GM21390 (cell line): ENCODE measurements at regions not wholly inside any gene's neighbourhood (a gene's known extent, or its start where the extent isn't known, plus 50 kb on each side); places are given as distances from the start of the nearest gene placed in this dataset.

ENCODE experiments used
- ATAC-seq: cut with Tn5 transposase; IDR thresholded peaks from one replicate; pipeline ENCODE4 v1.9.1; 2021; ENCODE audit not compliant: unreplicated experiment

DNA sequence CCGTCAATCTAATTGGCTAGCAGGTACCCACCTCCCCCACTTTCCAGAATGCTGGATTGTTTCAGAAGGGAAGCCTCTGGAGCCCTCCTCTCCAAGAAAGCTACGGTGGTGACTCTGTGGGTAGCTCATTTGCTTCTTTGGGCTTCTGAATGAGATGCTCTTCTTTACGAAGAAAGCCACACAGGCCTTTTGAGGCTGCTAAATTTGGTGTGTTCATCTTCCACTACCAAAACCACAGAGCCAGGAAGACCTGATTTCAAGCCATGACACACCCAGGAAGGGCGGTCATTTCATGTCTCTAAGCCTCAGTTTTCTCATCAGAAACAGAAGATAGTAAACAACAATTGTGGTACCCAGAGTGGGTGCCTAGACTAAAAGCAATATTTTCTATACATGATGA is 901.2 kb downstream of the KCNMA1 start:
- ATAC-seq: no peak

DNA sequence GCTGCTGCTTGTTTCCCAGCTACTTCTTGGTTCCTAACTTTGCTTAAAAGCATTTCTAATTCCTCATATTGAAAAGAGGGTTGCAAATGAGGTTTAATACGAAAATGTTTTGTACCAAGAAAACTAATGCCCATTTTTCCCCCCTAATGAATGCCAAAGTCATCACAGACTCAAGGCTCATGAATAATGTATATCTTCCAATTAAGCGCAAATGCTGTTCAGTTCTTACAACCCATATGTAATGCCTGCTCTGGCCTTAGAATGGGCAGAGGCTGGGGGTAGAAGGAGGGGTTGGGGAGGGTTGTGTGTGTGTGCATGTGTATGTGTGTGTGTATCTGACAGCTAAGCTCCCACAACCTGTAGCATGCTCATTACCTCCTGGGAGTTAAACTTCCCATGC is 901.7 kb downstream of the KCNMA1 start:
- no peak for ATAC-seq

DNA sequence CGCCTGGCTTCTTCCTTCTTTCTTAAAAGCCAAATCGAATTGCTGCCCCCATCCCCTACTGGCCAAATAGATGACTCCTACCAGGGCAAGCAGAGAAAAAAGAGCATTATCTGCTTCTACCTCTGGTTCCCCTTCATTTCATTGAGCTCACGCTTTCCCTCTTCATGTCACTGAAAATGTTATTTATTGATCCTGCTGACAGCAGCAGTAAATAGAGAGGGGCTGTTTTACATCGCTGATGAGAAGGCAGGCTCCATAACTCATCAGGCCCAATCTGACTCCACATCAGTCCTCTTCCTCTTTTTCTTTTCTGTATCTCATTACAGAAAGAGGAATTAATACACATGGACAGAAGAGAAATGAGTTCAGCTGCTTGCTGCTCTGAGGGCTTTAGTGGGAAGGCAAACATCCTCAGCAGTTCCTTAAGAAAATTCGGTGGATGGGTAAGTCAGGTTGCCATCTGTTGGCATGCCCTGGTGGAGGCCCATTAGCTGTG is 904.1 kb downstream of the KCNMA1 start:
- no peak for ATAC-seq

DNA sequence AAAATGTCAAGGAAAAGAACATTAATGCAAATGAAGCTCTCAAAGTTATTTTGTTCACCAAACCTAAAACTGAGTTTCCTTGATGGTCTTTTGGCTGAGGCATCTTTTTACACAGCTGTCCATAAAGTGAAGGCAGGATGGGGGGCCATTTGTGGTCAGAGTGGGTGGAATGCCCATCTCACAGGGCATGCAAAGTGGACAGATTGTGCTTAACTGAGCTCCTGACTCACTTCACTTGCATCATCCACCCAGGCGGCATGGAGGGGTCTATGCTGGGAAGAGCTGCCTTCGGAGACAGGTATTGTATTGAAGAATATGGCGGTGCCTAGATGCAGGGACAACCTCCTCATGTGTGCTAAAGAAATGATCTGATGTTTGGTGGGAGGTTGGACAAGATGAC is 905.3 kb downstream of the KCNMA1 start:
- ATAC-seq: no peak

DNA sequence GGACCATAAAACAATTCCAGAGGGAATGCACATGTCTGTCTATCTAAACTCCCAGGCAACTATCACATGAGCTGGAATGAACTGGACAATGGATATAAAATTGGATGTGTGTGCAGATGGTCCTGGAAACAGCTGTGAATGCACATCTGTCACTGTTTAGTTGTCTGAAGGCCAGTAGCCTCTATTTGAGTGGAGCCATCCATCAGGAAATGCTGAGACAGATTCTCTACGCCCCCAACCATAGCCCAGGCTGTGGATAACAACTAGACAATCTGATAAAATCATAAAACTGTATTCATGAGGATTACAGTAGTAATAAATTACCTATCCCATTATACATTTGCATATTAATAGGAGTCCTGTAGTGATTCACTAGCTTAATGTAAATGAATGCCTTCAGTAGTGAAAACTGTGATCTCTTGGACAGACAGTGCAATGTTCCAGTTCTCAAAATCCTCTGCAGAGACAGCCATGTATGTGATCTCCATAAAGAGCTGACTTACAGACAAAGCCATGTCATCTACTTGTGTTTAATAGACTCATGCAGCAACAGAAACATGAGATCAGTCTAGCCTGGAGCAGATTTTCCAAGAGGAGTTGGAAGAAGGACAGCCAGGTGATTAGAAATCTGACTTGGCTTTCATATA is 907.6 kb downstream of the KCNMA1 start:
- ATAC-seq: no peak

DNA sequence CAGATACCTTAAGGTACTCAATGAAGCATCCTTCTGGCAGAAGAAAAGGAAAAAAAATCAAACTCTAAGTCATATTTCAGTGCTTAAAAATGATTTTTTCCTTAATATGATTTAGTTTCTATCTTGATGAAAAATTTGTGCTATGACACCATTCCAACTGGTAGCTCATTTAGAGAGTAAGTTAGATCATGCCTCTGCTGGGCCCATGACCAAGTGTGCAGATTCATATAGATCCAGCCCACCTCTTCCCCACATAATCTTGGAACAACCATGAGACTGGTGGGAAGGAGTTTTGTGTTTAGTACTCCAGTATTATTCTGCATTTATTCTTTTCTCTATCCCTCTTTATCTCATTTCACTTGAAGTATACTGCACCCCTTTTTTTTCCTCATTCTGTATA is 908.3 kb downstream of the KCNMA1 start:
- no peak for ATAC-seq

DNA sequence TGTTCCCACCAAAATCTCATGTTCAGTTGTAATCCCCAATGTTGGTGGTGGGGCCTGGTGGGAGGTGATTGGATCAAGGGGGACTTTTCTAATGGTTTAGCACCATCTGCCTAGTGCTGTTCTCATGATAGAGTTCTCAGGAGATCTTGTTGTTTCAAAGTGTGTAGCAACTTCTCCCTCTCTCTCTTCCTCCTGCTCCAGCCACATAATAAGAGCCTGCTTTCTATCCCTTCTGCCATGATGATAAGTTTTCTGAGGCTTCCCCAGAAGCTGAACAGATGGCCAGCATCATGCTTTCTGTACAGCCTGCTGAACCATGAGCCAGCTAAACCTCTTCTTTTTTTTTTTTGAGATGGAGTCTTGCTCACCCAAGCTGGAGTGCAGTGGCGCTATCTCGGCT is 910.6 kb downstream of the KCNMA1 start:
- ATAC-seq: no peak

DNA sequence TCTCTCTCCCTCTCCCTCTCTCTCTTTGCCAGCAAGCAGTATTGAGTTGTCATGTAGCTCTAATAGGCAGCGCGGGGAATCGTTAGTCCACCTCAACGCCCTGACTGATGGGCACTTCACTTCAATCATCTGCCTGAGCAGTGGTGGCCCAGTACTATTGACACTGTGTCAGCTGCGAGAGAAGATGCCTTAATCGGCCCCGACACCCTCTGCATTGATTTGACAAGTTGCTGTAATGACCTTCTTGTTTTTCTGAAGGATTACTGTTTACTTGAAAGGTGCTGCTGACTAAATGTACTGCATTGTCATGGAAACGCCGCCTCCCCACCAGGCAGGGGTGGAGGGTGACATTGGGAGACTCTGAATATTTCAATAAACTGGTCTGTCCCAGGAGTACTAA is 913.8 kb downstream of the KCNMA1 start:
- no peak for ATAC-seq

DNA sequence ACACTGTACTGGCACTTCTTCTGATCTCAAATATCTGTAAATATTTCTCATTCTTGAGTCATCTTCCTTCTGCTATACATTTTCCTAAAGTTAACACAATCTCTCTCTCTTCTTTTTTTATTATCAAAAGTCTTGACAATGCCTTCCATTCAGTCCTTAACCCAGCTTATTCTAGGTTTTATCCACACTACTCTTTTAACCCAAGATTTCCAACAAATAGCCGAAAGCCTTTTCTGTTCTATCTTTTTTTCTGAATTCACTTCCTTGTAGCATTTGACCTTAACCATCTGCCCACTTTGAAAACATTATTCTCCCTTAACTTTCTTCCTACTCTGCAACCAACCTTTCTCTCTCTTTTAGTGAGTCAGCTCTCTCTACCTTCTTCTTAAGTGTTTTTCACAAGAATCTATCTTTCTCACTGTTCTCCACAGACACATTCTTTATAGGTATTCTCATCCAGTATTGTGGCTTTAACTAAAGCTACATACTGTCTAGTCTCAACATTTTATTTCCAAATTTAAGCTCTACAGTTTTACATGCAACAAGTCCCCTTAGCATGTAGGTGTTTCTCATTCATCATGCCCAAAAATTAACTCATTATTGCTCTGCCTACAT is 915.6 kb downstream of the KCNMA1 start:
- ATAC-seq: no peak

DNA sequence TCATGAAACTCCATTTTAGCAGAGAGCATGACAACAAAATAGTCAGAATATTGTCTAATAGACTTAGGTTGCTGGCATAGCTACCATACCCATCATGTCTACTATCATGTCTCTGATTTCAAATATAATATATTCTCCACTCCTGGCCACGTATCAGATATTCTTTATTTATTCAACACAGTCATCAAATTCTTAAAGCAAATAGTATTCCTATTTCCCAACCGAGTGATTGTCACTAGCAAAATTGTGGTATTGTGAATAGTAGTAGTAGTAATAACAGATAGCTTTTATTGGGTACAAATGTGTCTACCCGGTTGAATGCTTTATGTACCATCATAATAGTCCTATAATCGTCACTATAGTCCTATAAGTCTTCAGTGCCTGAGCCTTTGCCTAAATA is 918.6 kb downstream of the KCNMA1 start:
- ATAC-seq: no peak

DNA sequence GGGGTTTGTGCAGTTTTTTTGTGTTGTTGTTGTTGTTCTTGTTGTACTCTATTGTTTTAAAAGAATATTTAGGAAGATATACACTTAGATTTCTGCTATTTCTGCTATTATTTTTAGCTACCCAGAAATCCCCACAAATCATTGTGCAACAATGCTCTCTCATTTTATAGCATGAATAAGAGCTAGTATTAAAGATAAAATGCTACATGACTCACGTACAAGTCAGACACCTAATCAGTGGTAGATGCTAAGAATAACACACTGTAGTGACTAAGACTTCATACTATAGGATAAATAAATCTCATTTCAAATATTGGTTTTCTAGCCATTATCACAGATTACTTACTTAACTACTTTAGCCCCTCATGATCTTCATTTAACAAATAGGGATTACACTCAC is 920.5 kb downstream of the KCNMA1 start:
- ATAC-seq: no peak

DNA sequence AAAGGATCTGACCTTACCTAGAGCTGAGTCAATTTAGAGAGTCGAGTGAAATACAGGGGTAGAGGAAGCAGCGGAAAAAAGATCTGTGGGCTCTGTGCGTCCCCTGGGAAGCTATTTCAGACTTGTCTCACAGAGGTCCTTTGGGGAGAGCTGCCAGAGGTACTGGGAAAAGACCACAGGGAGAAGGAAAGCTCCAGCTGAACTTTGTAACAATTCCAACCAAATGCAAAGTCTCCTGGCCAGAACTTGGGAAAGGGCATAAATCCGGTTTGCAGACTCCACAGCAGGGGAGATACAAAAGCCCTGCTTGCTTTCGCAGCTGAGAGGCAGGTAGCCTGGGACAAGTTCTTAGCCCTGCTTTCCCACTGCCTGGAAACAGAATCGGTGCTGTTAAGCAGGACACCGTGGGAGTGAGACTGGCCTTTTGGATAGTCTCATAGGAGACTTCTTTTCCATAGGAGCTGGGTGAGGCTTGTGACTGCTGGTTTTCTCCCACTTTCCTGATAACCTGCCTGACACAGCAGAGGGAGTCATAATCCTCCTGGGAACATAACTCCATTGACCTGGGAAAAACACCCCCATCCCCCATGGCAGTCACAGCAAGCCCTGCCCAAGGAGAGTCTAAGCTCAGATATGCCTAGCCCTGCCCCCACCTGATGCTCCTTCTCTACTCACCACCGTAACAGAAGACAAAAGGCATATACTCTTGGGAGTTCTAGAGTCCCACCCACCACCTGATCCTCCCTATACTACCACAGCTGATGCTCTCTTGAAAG is 926.2 kb downstream of the KCNMA1 start:
- ATAC-seq: no peak

DNA sequence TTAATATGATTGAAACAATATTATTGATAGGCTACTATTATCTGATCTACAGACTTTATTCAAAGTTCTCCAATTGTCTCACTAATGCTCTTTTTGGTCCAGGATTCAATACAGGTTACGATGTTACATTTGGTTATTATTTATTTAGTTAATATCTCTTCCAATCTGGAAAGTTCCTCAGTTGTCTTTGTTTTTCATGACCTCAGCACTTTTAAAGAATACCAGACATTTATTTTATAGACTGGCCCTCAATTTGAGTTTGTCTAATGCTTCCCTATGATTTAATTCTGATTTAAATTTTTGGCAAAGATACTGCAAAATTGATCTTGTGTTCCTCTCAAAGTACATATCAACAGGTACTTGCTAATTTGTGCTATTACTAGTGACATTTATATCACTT is 937.4 kb downstream of the KCNMA1 start:
- ATAC-seq: no peak

DNA sequence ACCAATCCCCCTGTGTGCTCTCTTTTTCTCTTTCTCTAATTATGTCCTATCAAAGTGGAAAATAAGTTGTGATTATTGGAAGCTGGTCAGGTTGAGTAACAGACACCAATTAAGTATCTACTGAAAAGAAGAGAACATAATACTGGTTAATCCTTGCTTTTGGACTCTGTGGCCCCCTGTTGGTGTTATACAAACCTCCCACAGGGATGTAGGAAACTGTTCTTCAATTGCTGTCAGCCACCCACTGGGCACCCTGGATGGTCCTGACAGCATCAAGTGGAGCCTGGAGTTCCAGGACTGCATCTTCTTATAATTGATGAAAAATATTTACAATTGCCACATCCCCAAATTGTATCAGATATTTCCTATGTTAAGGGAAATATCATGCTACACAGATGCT is 939.7 kb downstream of the KCNMA1 start:
- ATAC-seq: no peak

DNA sequence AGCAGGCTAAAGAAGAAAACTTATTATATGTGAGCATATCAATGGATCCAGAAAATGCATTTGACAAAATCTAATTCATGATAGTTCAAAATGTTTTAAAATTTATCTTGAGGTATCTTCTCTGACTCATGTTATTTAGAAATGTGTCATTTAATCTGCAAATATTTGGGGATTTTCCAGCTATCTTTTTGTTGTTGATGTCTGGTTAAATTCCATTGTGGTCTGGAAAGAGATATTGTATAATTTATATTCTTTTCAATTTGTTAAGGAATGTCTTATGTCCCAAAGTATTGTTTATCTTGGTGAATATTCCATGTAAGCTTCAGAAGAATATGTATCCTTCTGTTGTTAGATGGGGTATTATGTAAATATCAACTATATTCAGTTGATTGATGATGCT is 942.5 kb downstream of the KCNMA1 start:
- no peak for ATAC-seq

DNA sequence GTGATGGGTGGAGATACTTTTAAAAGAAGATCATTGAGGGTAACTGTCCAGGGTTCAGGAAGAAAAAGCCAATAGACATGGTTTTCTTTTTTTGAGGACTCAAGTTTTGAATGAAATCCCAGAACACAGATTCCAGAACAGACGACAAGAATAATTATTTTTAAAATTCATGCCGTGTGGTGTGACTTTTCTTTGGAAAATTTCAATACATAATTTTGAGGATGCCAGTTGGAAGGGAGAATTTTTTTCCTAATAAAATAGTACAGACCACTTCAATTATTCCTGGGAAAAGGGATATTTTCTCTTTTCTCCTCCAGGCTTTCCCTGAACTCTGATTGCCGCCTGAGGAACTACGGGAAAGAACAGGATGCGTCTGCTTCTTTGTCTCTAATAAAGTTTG is 951.4 kb downstream of the KCNMA1 start:
- ATAC-seq: no peak

DNA sequence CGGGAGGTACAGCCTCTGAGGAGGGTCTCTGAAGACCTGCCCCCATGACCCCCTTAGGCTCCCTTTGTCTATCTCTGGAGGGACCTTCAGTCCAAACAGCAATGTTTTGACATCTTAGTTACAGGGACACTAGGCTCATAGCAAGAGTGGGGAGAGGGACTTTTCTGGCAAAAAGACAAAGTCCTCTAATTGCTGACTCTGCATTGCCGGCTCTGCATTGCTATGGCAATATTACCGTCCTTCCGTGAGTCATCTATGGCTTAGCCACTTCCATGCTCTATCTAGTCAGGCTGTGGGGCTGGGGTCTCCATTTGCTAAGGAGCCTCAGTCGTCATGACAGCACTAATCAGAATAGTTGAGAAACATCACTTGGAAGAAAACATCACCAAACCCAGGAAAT is 952.6 kb downstream of the KCNMA1 start:
- ATAC-seq: no peak

DNA sequence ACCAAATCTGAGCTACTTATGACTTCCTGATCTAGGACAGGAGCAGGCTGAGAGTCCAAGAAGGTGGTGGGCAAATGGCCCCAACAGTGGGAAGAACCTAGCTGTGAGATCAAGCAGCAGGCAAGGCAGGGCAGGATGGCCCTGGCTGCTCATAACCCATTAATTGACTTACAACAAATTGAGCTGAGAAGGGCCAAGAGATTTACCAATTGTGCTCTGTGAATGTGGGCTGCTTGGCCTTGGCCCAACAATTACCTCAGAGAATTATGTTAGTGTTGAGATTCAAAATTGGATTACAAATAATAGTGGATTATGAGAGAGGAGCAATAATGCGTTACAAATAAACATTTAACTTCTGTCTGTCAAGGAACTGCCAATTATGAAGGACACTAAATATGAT is 956.5 kb downstream of the KCNMA1 start:
- ATAC-seq: no peak

DNA sequence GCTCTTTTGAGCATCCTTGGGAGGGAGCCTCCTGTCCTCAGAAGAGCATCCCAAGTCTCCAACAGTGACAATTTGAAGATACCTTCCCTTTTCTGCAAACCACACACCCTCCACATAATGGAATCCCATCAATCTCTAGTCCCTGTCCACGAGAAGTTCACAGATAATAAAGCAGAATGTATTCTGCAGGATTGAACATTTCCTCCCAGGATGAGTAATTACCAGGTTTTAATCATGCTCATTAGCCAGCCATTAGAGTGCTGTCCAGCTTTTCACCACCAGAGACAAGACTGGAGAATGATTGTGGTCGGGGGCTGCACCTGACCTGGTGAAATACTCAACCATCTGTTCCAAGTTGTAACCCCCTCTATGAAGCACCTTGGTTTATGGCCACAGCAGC is 958.6 kb downstream of the KCNMA1 start:
- ATAC-seq: no peak

DNA sequence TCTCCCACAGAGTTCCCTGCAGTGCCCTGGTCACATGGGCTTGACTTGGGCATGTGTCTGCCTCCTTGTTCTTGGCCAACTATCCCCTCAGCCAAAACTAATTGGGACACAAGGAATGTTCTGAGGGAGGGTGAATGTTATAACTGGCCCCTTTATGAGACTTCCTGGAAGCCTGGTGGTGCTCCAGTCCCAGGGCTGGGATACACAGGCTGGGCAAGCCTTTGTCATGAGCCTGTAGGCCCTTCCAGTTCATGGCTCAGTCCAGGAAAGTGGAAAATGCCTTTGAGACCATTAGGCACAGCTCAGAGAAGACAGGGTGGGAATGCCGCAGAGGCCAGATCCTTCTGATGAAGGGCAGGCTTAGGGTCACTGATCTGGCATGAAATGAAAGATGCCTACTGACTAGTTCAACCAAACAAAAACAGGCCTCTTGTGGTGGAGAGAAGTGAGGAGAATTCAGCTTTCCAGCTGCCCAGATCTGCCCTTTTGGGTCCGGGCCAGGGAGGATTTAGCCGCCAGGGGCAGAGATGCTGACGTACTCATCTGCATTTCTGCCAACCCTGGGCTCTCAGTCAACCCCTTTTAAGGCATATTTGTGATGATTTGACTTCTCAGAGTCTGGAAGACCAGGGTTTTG is 961.5 kb downstream of the KCNMA1 start:
- ATAC-seq: no peak

DNA sequence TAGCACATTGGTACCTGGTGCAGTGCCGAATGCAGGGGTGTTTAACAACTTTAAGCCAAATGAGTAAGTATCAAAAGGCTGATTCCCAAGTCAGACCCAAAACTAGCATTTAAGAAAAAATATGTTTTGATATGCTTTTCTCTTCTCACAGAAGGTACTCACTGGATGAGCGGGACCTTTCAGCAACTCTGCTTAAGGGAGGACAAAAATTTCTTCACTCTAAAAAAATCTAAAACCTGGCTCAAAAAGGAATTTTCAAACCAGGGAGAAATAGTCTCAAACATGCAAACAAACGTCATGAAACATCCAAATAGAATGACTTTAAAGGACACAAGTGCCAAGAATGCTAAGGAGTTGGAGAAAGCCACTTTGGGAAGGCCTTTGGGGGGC is 962.1 kb downstream of the KCNMA1 start:
- ATAC-seq: no peak
